Osteocyte (in vitro differentiated cells): ENCODE measurements at regions not wholly inside any gene's neighbourhood (a gene's known extent, or its start where the extent isn't known, plus 50 kb on each side); places are given as distances from the start of the nearest gene placed in this dataset.

Experiments
- DNase-seq: peaks from one replicate; pipeline ENCODE4 v3.0.0; 2021; ENCODE audit warnings: mixed read lengths; ENCODE audit not compliant: unreplicated experiment; ENCODE audit errors: extremely low spot score
- H3K27ac Mint-ChIP-seq: one replicate; pipeline ENCODE4 v1.8.0; 2021; ENCODE audit warnings: mild to moderate bottlenecking, mixed read lengths; ENCODE audit not compliant: unreplicated experiment
- H3K27me3 Mint-ChIP-seq: one replicate; pipeline ENCODE4 v1.8.0; 2021; ENCODE audit warnings: mixed read lengths; ENCODE audit not compliant: unreplicated experiment
- H3K36me3 Mint-ChIP-seq: one replicate; pipeline ENCODE4 v1.8.0; 2021; ENCODE audit warnings: mixed read lengths; ENCODE audit not compliant: unreplicated experiment
- H3K4me1 Mint-ChIP-seq: one replicate; pipeline ENCODE4 v1.8.0; 2021; ENCODE audit warnings: mixed read lengths; ENCODE audit not compliant: unreplicated experiment
- H3K4me3 Mint-ChIP-seq: one replicate; pipeline ENCODE4 v1.8.0; 2021; ENCODE audit warnings: mild to moderate bottlenecking, moderate library complexity, mixed read lengths; ENCODE audit not compliant: unreplicated experiment
- H3K9me3 Mint-ChIP-seq: one replicate; pipeline ENCODE4 v1.8.0; 2021; ENCODE audit warnings: mixed read lengths; ENCODE audit not compliant: unreplicated experiment
- CTCF ChIP-seq: fragments of 200-600 bp; sonication (generic); IDR thresholded peaks from 2 replicates; pipeline ENCODE4 v1.5.0; 2021; ENCODE audit warnings: antibody characterized with exemption, mild to moderate bottlenecking, moderate library complexity

- H3K27me3 Mint-ChIP-seq, result no peaks in the 10 kb centered on the region
- no peak for TF ChIP-seq CTCF
- no peaks in the 10 kb centered on the region for H3K36me3 Mint-ChIP-seq
- no peak overlapping the region for H3K4me3 Mint-ChIP-seq
- H3K9me3 Mint-ChIP-seq, result no peaks in the 10 kb centered on the region
- no peak for DNase-seq
- no peak overlapping the region for H3K27ac Mint-ChIP-seq
- H3K4me1 Mint-ChIP-seq, result peaks cover 16% of the 10 kb centered on the region
Measured at GRCh38 chr1:221847676-221848075, 105.8 kb upstream of the DUSP10 start.

GRCh38 chr1:221845650-221846371 is 103.9 kb upstream of the DUSP10 start:
- DNase-seq, result no peak
- H3K4me1 Mint-ChIP-seq, result peaks cover 11% of the 10 kb centered on the region

GRCh38 chr1:221841983-221842335 is 100.1 kb upstream of the DUSP10 start:
- H3K4me1 Mint-ChIP-seq, result peaks cover 29% of the 10 kb centered on the region
- H3K36me3 Mint-ChIP-seq, result no peaks in the 10 kb centered on the region
- TF ChIP-seq CTCF, result no peak
- no peak overlapping the region for H3K4me3 Mint-ChIP-seq
- H3K27me3 Mint-ChIP-seq, result no peaks in the 10 kb centered on the region
- H3K27ac Mint-ChIP-seq, result no peak overlapping the region
- DNase-seq, result no peak
- no peaks in the 10 kb centered on the region for H3K9me3 Mint-ChIP-seq

More at GRCh38 chr1:221845650-221846371, 103.9 kb upstream of the DUSP10 start:
- no peaks in the 10 kb centered on the region for H3K9me3 Mint-ChIP-seq
- H3K27ac Mint-ChIP-seq, result no peak overlapping the region
- H3K4me3 Mint-ChIP-seq, result no peak overlapping the region
- no peaks in the 10 kb centered on the region for H3K36me3 Mint-ChIP-seq
- no peak for TF ChIP-seq CTCF
- H3K27me3 Mint-ChIP-seq, result no peaks in the 10 kb centered on the region

- DNase-seq, result no peak
- Mint-ChIP-seq H3K4me3 (no peak overlapping the region), H3K4me1 (peaks cover 29% of the 10 kb centered on the region), H3K36me3 (no peaks in the 10 kb centered on the region), H3K9me3 (no peaks in the 10 kb centered on the region), H3K27me3 (no peaks in the 10 kb centered on the region), H3K27ac (peak overlapping the region; percentile 62)
- TF ChIP-seq CTCF, result no peak
Measured at GRCh38 chr1:221841251-221841982, 99.5 kb upstream of the DUSP10 start.

GRCh38 chr1:221840511-221841243 is 98.8 kb upstream of the DUSP10 start:
- no peaks in the 10 kb centered on the region for H3K9me3 Mint-ChIP-seq
- DNase-seq, result no peak
- H3K27ac Mint-ChIP-seq, result peak overlapping the region; percentile 62
- TF ChIP-seq CTCF, result no peak
- H3K27me3 Mint-ChIP-seq, result no peaks in the 10 kb centered on the region
- H3K4me3 Mint-ChIP-seq, result no peak overlapping the region
- H3K4me1 Mint-ChIP-seq, result peaks cover 24% of the 10 kb centered on the region
- no peaks in the 10 kb centered on the region for H3K36me3 Mint-ChIP-seq
